ENCODE measurements at regions not wholly inside any gene's neighbourhood (a gene's known extent, or its start where the extent isn't known, plus 50 kb on each side); places are given as distances from the start of the nearest gene placed in this dataset.

DNA sequence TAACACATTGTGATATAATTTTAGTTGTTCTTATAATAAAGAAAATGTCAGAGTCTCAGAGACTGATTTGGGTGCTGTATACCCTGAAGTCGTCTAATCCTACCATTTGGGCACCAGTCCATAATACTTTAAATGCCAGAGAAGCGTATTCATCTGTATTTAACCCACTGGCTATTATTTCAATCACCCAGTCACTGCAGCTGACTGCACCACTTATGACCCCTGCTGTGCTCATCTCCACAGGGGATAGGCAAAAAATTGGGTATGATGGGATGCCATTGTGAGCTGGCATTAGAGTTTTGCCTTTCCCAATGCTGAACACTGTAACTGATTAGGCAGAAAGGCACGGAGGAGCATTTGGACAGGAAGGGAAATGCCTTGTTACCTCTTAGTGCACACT lies 599.7 kb downstream of the CAAP1 start:
- TF ChIP-seq, protein P1, sequence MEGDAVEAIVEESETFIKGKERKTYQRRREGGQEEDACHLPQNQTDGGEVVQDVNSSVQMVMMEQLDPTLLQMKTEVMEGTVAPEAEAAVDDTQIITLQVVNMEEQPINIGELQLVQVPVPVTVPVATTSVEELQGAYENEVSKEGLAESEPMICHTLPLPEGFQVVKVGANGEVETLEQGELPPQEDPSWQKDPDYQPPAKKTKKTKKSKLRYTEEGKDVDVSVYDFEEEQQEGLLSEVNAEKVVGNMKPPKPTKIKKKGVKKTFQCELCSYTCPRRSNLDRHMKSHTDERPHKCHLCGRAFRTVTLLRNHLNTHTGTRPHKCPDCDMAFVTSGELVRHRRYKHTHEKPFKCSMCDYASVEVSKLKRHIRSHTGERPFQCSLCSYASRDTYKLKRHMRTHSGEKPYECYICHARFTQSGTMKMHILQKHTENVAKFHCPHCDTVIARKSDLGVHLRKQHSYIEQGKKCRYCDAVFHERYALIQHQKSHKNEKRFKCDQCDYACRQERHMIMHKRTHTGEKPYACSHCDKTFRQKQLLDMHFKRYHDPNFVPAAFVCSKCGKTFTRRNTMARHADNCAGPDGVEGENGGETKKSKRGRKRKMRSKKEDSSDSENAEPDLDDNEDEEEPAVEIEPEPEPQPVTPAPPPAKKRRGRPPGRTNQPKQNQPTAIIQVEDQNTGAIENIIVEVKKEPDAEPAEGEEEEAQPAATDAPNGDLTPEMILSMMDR (IDR thresholded peaks at IDR 0.05) = no peak
- TF ChIP-seq POLR2A (IDR thresholded peaks at IDR 0.05) = no peak
